ENCODE measurements at regions not wholly inside any gene's neighbourhood (a gene's known extent, or its start where the extent isn't known, plus 50 kb on each side); places are given as distances from the start of the nearest gene placed in this dataset.

GRCh38 chr2:10220902-10221391, 81.8 kb upstream of the HPCAL1 start:
- Histone ChIP-seq H3K18ac (ENCODE audit: insufficient read length, low read depth, low read length) (no peak overlapping the region), H2BK120ac (ENCODE audit: low read depth, low read length, poor library complexity, severe bottlenecking) (no peak overlapping the region), H3K79me2 (ENCODE audit: insufficient read depth, low read length) (no peaks in the 10 kb centered on the region), H3K4ac (ENCODE audit: low read depth, low read length) (no peak overlapping the region), H3K27me3 (ENCODE audit: insufficient read depth, low read length) (no peaks in the 10 kb centered on the region), H4K8ac (replicated peaks; ENCODE audit: insufficient read length, low read depth, low read length) (no peak overlapping the region), H3K23ac (ENCODE audit: insufficient read length, low read depth, low read length) (no peak overlapping the region), H3K9ac (ENCODE audit: extremely low read depth, insufficient read length, low read length) (no peak overlapping the region), H4K91ac (ENCODE audit: insufficient read length, low read depth, low read length) (no peak overlapping the region), H3K23me2 (ENCODE audit: insufficient read length, low read depth, low read length, poor library complexity, severe bottlenecking) (no peaks in the 10 kb centered on the region), H3K4me1 (ENCODE audit: insufficient read depth, low read length) (no peaks in the 10 kb centered on the region), H3K79me1 (ENCODE audit: insufficient read depth, low read depth, low read length, poor library complexity, severe bottlenecking) (no peaks in the 10 kb centered on the region), H2AFZ (ENCODE audit: low read length) (no peak overlapping the region), H2BK12ac (ENCODE audit: insufficient read length, low read depth, low read length) (no peak overlapping the region), H3K27ac (ENCODE audit: insufficient read length, low read depth, low read length) (no peak overlapping the region), H3T11ph (ENCODE audit: low read length) (no peak overlapping the region), H4K5ac (ENCODE audit: insufficient read length, low read depth, low read length) (no peak overlapping the region), H3K4me2 (ENCODE audit: insufficient read depth, insufficient read length, low read length) (no peak overlapping the region), H3K14ac (ENCODE audit: insufficient read depth, low read length) (no peak overlapping the region), H3K9me3 (ENCODE audit: control insufficient read depth, low read depth, low read length) (no peaks in the 10 kb centered on the region), H3K56ac (ENCODE audit: insufficient read length, low read depth, low read length) (no peak overlapping the region), H2BK5ac (ENCODE audit: insufficient read length, low read length) (no peak overlapping the region), H2AK5ac (ENCODE audit: insufficient read length, low read length) (no peak overlapping the region), H4K20me1 (ENCODE audit: control insufficient read depth, insufficient read depth, insufficient read length) (no peaks in the 10 kb centered on the region), H2BK20ac (ENCODE audit: low read depth, low read length, poor library complexity, severe bottlenecking) (no peak overlapping the region), H2BK15ac (ENCODE audit: low read depth, low read length) (no peak overlapping the region)
- no CpG with 5 or more reads among the region's 9 CpGs for WGBS (ENCODE audit: extremely low coverage, insufficient read length, low lambda C conversion rate)
- DNase-seq: no peak
- Mint-ChIP-seq H3K4me1 (peaks cover 10 to 45% of the 10 kb centered on the region in 2 experiments), H3K36me3 (ENCODE audit: insufficient read depth in 1 of 3, low read depth in 3 of 3) (no peaks in the 10 kb centered on the region), H3K4me3 (no peak overlapping the region), H3K27ac (no peak overlapping the region), H3K27me3 (ENCODE audit: low read depth) (peaks cover 4% of the 10 kb centered on the region), H3K9me3 (no peaks in the 10 kb centered on the region; a peak in 1 of 5 replicates)
- TF ChIP-seq CTCF (conservative IDR thresholded peaks at IDR 0.05): no peak
